T-cell (primary cell): ENCODE measurements at regions not wholly inside any gene's neighbourhood (a gene's known extent, or its start where the extent isn't known, plus 50 kb on each side); places are given as distances from the start of the nearest gene placed in this dataset.

Experiments
- ATAC-seq, 4 experiments: fragments of 200-7000 bp in 3 of 4; fragments of 150-1000 bp in 1 of 4; cut with Tn5 transposase; replicated peaks in 1 of 4; 1 replicate in 3 of 4; 2 replicates in 1 of 4; pipeline ENCODE4 v1.10.0; 2021; ENCODE audit warnings: moderate library complexity in 3 of 4, mild to moderate bottlenecking in 2 of 4, moderate number of reproducible peaks in 1 of 4
- CTCF ChIA-PET, 2 donors: fragments of 300-600 bp; sonication (Branson Sonifier 250); formaldehyde crosslinking; loops; one replicate each; lab custom pipeline; 2022; ENCODE audit warnings: antibody characterized with exemption in 2 of 2; lab: Charles Lee
- POLR2A ChIA-PET, 2 donors: fragments of 300-600 bp; sonication (Branson Sonifier 250); formaldehyde crosslinking; loops; one replicate each; lab custom pipeline; 2022; ENCODE audit warnings: antibody characterized with exemption in 2 of 2; lab: Charles Lee
- DNase-seq, 35 experiments: peaks; one replicate each; pipeline versions ENCODE4 v3.0.0 to v3.0.0-alpha.2; 2013 to 2023
- H3K27ac ChIP-seq: one replicate; pipeline ENCODE4 v1.5.1; 2013; ENCODE audit warnings: low read length
- H3K27me3 ChIP-seq, 2 experiments: replicated peaks in 1 of 2; 1 replicate in 1 of 2; 2 replicates in 1 of 2; pipeline versions ENCODE4 v1.6.1 to v1.7.0; 2013; ENCODE audit warnings: low read length in 1 of 2, mixed read lengths in 1 of 2; ENCODE audit not compliant: control insufficient read depth in 2 of 2, insufficient read depth in 2 of 2; ENCODE audit errors: extremely low read depth in 1 of 2
- H3K36me3 ChIP-seq, 2 donors: 1 replicate in 1 of 2; 2 replicates in 1 of 2; pipeline versions ENCODE4 v1.6.1 to v1.7.0; 2013; ENCODE audit warnings: low read length in 1 of 2; ENCODE audit not compliant: control insufficient read depth in 2 of 2, insufficient read depth in 1 of 2; ENCODE audit errors: extremely low read depth in 1 of 2
- H3K4me1 ChIP-seq, 2 experiments: 1 replicate in 1 of 2; 2 replicates in 1 of 2; pipeline versions ENCODE4 v1.6.1 to v1.7.0; 2013; ENCODE audit warnings: low read length in 2 of 2, mixed read lengths in 1 of 2; ENCODE audit not compliant: insufficient read depth in 2 of 2, control insufficient read depth in 1 of 2; ENCODE audit errors: extremely low read depth in 1 of 2
- H3K4me3 ChIP-seq, 2 donors: 1 replicate in 1 of 2; 2 replicates in 1 of 2; pipeline versions ENCODE4 v1.5.1 to v1.7.0; 2013; ENCODE audit warnings: mild to moderate bottlenecking in 2 of 2, low read length in 1 of 2, moderate library complexity in 1 of 2; ENCODE audit not compliant: control insufficient read depth in 1 of 2; ENCODE audit errors: extremely low read depth in 1 of 2
- H3K9me3 ChIP-seq: 2 replicates; pipeline ENCODE4 v1.7.0; 2013
- H3K27ac Mint-ChIP-seq, 2 donors: one replicate each; pipeline ENCODE4 v1.8.0; 2020 to 2021; ENCODE audit warnings: mild to moderate bottlenecking in 2 of 2, mixed read lengths in 2 of 2
- H3K27me3 Mint-ChIP-seq, 2 donors: one replicate each; pipeline ENCODE4 v1.8.0; 2021 to 2022; ENCODE audit warnings: mixed read lengths in 2 of 2
- H3K36me3 Mint-ChIP-seq: one replicate; pipeline ENCODE4 v1.8.0; 2021; ENCODE audit warnings: mixed read lengths
- H3K4me1 Mint-ChIP-seq, 3 donors: one replicate each; pipeline ENCODE4 v1.8.0; 2020 to 2022; ENCODE audit warnings: mixed read lengths in 3 of 3, mild to moderate bottlenecking in 1 of 3
- H3K4me3 Mint-ChIP-seq, 3 donors: one replicate each; pipeline ENCODE4 v1.8.0; 2020 to 2022; ENCODE audit warnings: mild to moderate bottlenecking in 3 of 3, mixed read lengths in 3 of 3, moderate library complexity in 3 of 3
- H3K9me3 Mint-ChIP-seq, 3 donors: one replicate each; pipeline ENCODE4 v1.8.0; 2020 to 2022; ENCODE audit warnings: mixed read lengths in 3 of 3
- WGBS: methylation state at CpG from one replicate; pipeline ENCODE4 v1.1.5; 2013; ENCODE audit warnings: missing lambda C conversion rate; ENCODE audit not compliant: insufficient coverage; 5-methylcytosine and 5-hydroxymethylcytosine counted together

GRCh38 chr10:60522617-60523016 is 132.9 kb upstream of the ANK3 start:
- ChIA-PET CTCF (no interaction called here), POLR2A (no interaction called here)
- DNase-seq (no peak), ATAC-seq (no peak)
- H3K4me1 Mint-ChIP-seq: peaks cover 0 to 5% (median 0%) of the 10 kb centered on the region in 3 donors
- Histone ChIP-seq H3K27ac (no peak overlapping the region), H3K4me1 (no peaks in the 10 kb centered on the region), H3K27me3 (no peaks in the 10 kb centered on the region), H3K4me3 (no peak overlapping the region), H3K36me3 (no peaks in the 10 kb centered on the region), H3K9me3 (no peaks in the 10 kb centered on the region)
- H3K27ac Mint-ChIP-seq: no peak overlapping the region
- H3K4me3 Mint-ChIP-seq: no peak overlapping the region
- peaks cover 23% of the 10 kb centered on the region for H3K36me3 Mint-ChIP-seq
- peaks cover 0 to 11% (median 5%) of the 10 kb centered on the region in 3 donors for H3K9me3 Mint-ChIP-seq
- WGBS: no CpG with 5 or more reads among the region's 2 CpGs
- H3K27me3 Mint-ChIP-seq: no peaks in the 10 kb centered on the region

GRCh38 chr10:60521974-60522405 is 132.3 kb upstream of the ANK3 start:
- Mint-ChIP-seq H3K9me3 (peaks cover 0 to 11% (median 5%) of the 10 kb centered on the region in 3 donors), H3K36me3 (peaks cover 21% of the 10 kb centered on the region), H3K4me3 (no peak overlapping the region), H3K27ac (no peak overlapping the region), H3K4me1 (peaks cover 0 to 5% (median 0%) of the 10 kb centered on the region in 3 donors), H3K27me3 (no peaks in the 10 kb centered on the region)
- DNase-seq (no peak), ATAC-seq (no peak)
- POLR2A ChIA-PET: no interaction called here
- Histone ChIP-seq H3K4me1 (no peaks in the 10 kb centered on the region), H3K36me3 (no peaks in the 10 kb centered on the region), H3K27ac (no peak overlapping the region), H3K4me3 (no peak overlapping the region), H3K27me3 (no peaks in the 10 kb centered on the region), H3K9me3 (no peaks in the 10 kb centered on the region)
- 50% methylated on average over 3 of the region's 3 CpGs for WGBS
- CTCF ChIA-PET: no interaction called here

GRCh38 chr10:60518745-60519144 is 129.1 kb upstream of the ANK3 start:
- ChIA-PET CTCF (no interaction called here), POLR2A (interaction anchor here in 1 of 2 donors (0.6 kb wide), 1 partner anchor 194 kb away, joined by 3 read pairs; no protein-coding TSS in a partner anchor)
- Mint-ChIP-seq H3K9me3 (peaks cover 0 to 2% (median 2%) of the 10 kb centered on the region in 3 donors), H3K36me3 (peaks cover 7% of the 10 kb centered on the region), H3K4me3 (no peak overlapping the region), H3K4me1 (peaks cover 2 to 13% (median 9%) of the 10 kb centered on the region in 3 donors), H3K27me3 (no peaks in the 10 kb centered on the region), H3K27ac (no peak overlapping the region)
- DNase-seq (no peak), ATAC-seq (no peak)
- no peak overlapping the region for H3K27ac ChIP-seq
- no peaks in the 10 kb centered on the region for H3K9me3 ChIP-seq
- no peaks in the 10 kb centered on the region for H3K4me1 ChIP-seq
- WGBS: no CpG with 5 or more reads among the region's 4 CpGs
- H3K4me3 ChIP-seq: no peak overlapping the region
- no peaks in the 10 kb centered on the region for H3K27me3 ChIP-seq
- no peaks in the 10 kb centered on the region for H3K36me3 ChIP-seq

GRCh38 chr10:60517805-60518204 is 128.1 kb upstream of the ANK3 start:
- POLR2A ChIA-PET: no interaction called here
- WGBS: 78% methylated on average over 2 of the region's 3 CpGs
- Mint-ChIP-seq H3K9me3 (no peaks in the 10 kb centered on the region), H3K4me1 (peaks cover 4 to 13% (median 9%) of the 10 kb centered on the region in 3 donors), H3K27ac (no peak overlapping the region), H3K27me3 (no peaks in the 10 kb centered on the region), H3K4me3 (no peak overlapping the region), H3K36me3 (peaks cover 5% of the 10 kb centered on the region)
- Histone ChIP-seq H3K4me1 (no peaks in the 10 kb centered on the region), H3K27ac (no peak overlapping the region), H3K4me3 (no peak overlapping the region), H3K36me3 (no peaks in the 10 kb centered on the region), H3K9me3 (no peaks in the 10 kb centered on the region), H3K27me3 (no peaks in the 10 kb centered on the region)
- no peak for ATAC-seq
- CTCF ChIA-PET: interaction anchor here in 1 of 2 donors (0.5 to 0.8 kb wide), 2 partner anchors 9 to 574 kb away, joined by 3 to 7 read pairs; no protein-coding TSS in a partner anchor
- DNase-seq: no peak

GRCh38 chr10:60513281-60513680 is 123.6 kb upstream of the ANK3 start:
- Histone ChIP-seq H3K36me3 (no peaks in the 10 kb centered on the region), H3K4me1 (no peaks in the 10 kb centered on the region), H3K9me3 (no peaks in the 10 kb centered on the region), H3K27ac (no peak overlapping the region), H3K4me3 (no peak overlapping the region), H3K27me3 (no peaks in the 10 kb centered on the region)
- H3K9me3 Mint-ChIP-seq: no peaks in the 10 kb centered on the region
- H3K27ac Mint-ChIP-seq: no peak overlapping the region
- H3K4me1 Mint-ChIP-seq: peaks cover 4 to 22% (median 15%) of the 10 kb centered on the region in 3 donors
- no peaks in the 10 kb centered on the region for H3K27me3 Mint-ChIP-seq
- ATAC-seq (no peak), DNase-seq (no peak)
- CTCF ChIA-PET: no interaction called here
- H3K4me3 Mint-ChIP-seq: no peak overlapping the region
- POLR2A ChIA-PET: no interaction called here
- peaks cover 8% of the 10 kb centered on the region for H3K36me3 Mint-ChIP-seq

- DNase-seq (no peak), ATAC-seq (no peak)
- Mint-ChIP-seq H3K27me3 (no peaks in the 10 kb centered on the region), H3K9me3 (no peaks in the 10 kb centered on the region), H3K4me1 (peaks cover 4 to 24% (median 15%) of the 10 kb centered on the region in 3 donors), H3K36me3 (peaks cover 8% of the 10 kb centered on the region), H3K27ac (no peak overlapping the region), H3K4me3 (no peak overlapping the region)
- Histone ChIP-seq H3K36me3 (no peaks in the 10 kb centered on the region), H3K4me3 (no peak overlapping the region), H3K9me3 (no peaks in the 10 kb centered on the region), H3K27me3 (no peaks in the 10 kb centered on the region), H3K4me1 (no peaks in the 10 kb centered on the region), H3K27ac (no peak overlapping the region)
- CTCF ChIA-PET: interaction anchor here in 1 of 2 donors (0.7 kb wide), 1 partner anchor 419 kb away, joined by 3 read pairs; no protein-coding TSS in a partner anchor
- no CpG with 5 or more reads among the region's 2 CpGs for WGBS
- POLR2A ChIA-PET: interaction anchor here (0.6 to 0.7 kb wide), 2 partner anchors 14 to 33 kb away, joined by 3 to 4 read pairs; no protein-coding TSS in a partner anchor
Observed at GRCh38 chr10:60511477-60512229, 122.0 kb upstream of the ANK3 start.
